H9 (cell line): ENCODE measurements at regions not wholly inside any gene's neighbourhood (a gene's known extent, or its start where the extent isn't known, plus 50 kb on each side); places are given as distances from the start of the nearest gene placed in this dataset.

Experiments
- DNase-seq: peaks from one replicate; pipeline ENCODE4 v3.0.0-alpha.2; 2017
- H2AFZ ChIP-seq: one replicate; pipeline ENCODE4 v1.6.1; 2013; ENCODE audit warnings: mild to moderate bottlenecking, low read length, control low read depth, moderate library complexity
- H2AK5ac ChIP-seq: 2 replicates; pipeline ENCODE4 v1.6.1; 2013; ENCODE audit warnings: low read length, control low read depth, mixed read lengths; ENCODE audit not compliant: insufficient read length
- H2BK120ac ChIP-seq: one replicate; pipeline ENCODE4 v1.6.1; 2013; ENCODE audit warnings: low read depth, mild to moderate bottlenecking, low read length, control low read depth, inconsistent platforms; ENCODE audit not compliant: poor library complexity, severe bottlenecking
- H2BK12ac ChIP-seq: 2 replicates; pipeline ENCODE4 v1.6.1; 2013; ENCODE audit warnings: low read length, control low read depth, mixed read lengths, low read depth; ENCODE audit not compliant: insufficient read length
- H2BK15ac ChIP-seq: 2 replicates; pipeline ENCODE4 v1.6.1; 2013; ENCODE audit warnings: low read depth, low read length, control low read depth
- H2BK20ac ChIP-seq: one replicate; pipeline ENCODE4 v1.6.1; 2013; ENCODE audit warnings: low read depth, mild to moderate bottlenecking, low read length, control low read depth, inconsistent platforms; ENCODE audit not compliant: poor library complexity, severe bottlenecking
- H2BK5ac ChIP-seq: 2 replicates; pipeline ENCODE4 v1.6.1; 2013; ENCODE audit warnings: low read length, control low read depth, mixed read lengths; ENCODE audit not compliant: insufficient read length
- H3K14ac ChIP-seq: 2 replicates; pipeline ENCODE4 v1.6.1; 2013; ENCODE audit warnings: low read length, control low read depth; ENCODE audit not compliant: insufficient read depth
- H3K18ac ChIP-seq: 2 replicates; pipeline ENCODE4 v1.6.1; 2013; ENCODE audit warnings: low read depth, mild to moderate bottlenecking, mixed read lengths, low read length, control low read depth; ENCODE audit not compliant: insufficient read length
- H3K23ac ChIP-seq: 2 replicates; pipeline ENCODE4 v1.6.1; 2013; ENCODE audit warnings: low read length, control low read depth, mixed read lengths, low read depth; ENCODE audit not compliant: insufficient read length
- H3K23me2 ChIP-seq: 2 replicates; pipeline ENCODE4 v1.6.1; 2013; ENCODE audit warnings: low read depth, mild to moderate bottlenecking, mixed read lengths, low read length, control low read depth; ENCODE audit not compliant: insufficient read length, poor library complexity, severe bottlenecking
- H3K27ac ChIP-seq: 2 replicates; pipeline ENCODE4 v1.5.1; 2013; ENCODE audit warnings: low read length, control low read depth, mixed read lengths, low read depth; ENCODE audit not compliant: insufficient read length
- H3K27me3 ChIP-seq: 2 replicates; pipeline ENCODE4 v1.6.1; 2013; ENCODE audit warnings: low read length, control low read depth, inconsistent platforms; ENCODE audit not compliant: insufficient read depth
- H3K4ac ChIP-seq: 2 replicates; pipeline ENCODE4 v1.6.1; 2013; ENCODE audit warnings: low read depth, mild to moderate bottlenecking, control low read depth, inconsistent platforms, low read length, moderate library complexity
- H3K4me1 ChIP-seq: 2 replicates; pipeline ENCODE4 v1.6.1; 2013; ENCODE audit warnings: low read length, control low read depth, inconsistent platforms; ENCODE audit not compliant: insufficient read depth
- H3K4me2 ChIP-seq: 2 replicates; pipeline ENCODE4 v1.6.1; 2013; ENCODE audit warnings: low read length, control low read depth, mixed read lengths; ENCODE audit not compliant: insufficient read length, insufficient read depth
- H3K56ac ChIP-seq: 2 replicates; pipeline ENCODE4 v1.6.1; 2013; ENCODE audit warnings: low read depth, mild to moderate bottlenecking, mixed read lengths, low read length, control low read depth; ENCODE audit not compliant: insufficient read length
- H3K79me1 ChIP-seq: 2 replicates; pipeline ENCODE4 v1.6.1; 2013; ENCODE audit warnings: low read depth, mild to moderate bottlenecking, moderate library complexity, low read length, control low read depth, inconsistent platforms; ENCODE audit not compliant: insufficient read depth, poor library complexity, severe bottlenecking
- H3K79me2 ChIP-seq: 2 replicates; pipeline ENCODE4 v1.6.1; 2013; ENCODE audit warnings: low read length, control low read depth, inconsistent platforms; ENCODE audit not compliant: insufficient read depth
- H3K9ac ChIP-seq: 2 replicates; pipeline ENCODE4 v1.6.1; 2013; ENCODE audit warnings: low read length, control low read depth, mixed read lengths; ENCODE audit not compliant: insufficient read length; ENCODE audit errors: extremely low read depth
- H3K9me3 ChIP-seq: one replicate; pipeline ENCODE4 v1.6.1; 2013; ENCODE audit warnings: low read depth, low read length, inconsistent platforms; ENCODE audit not compliant: control insufficient read depth
- H3T11ph ChIP-seq: one replicate; pipeline ENCODE4 v1.6.1; 2013; ENCODE audit warnings: mild to moderate bottlenecking, low read length, control low read depth, inconsistent platforms
- H4K20me1 ChIP-seq: one replicate; pipeline ENCODE4 v1.6.1; 2013; ENCODE audit not compliant: control insufficient read depth, insufficient read length, insufficient read depth
- H4K5ac ChIP-seq: 2 replicates; pipeline ENCODE4 v1.6.1; 2013; ENCODE audit warnings: low read depth, mild to moderate bottlenecking, mixed read lengths, low read length, control low read depth; ENCODE audit not compliant: insufficient read length
- H4K8ac ChIP-seq: replicated peaks from 2 replicates; pipeline ENCODE4 v1.6.1; 2013; ENCODE audit warnings: low read length, control low read depth, mixed read lengths, low read depth; ENCODE audit not compliant: insufficient read length
- H4K91ac ChIP-seq: 2 replicates; pipeline ENCODE4 v1.6.1; 2013; ENCODE audit warnings: low read depth, mild to moderate bottlenecking, moderate library complexity, mixed read lengths, low read length, control low read depth; ENCODE audit not compliant: insufficient read length
- H3K27ac Mint-ChIP-seq, 3 experiments: 2 replicates in 2 of 3; 3 replicates in 1 of 3; pipeline ENCODE4 v1.8.0; 2020 to 2021; ENCODE audit warnings: mixed read lengths in 3 of 3, mild to moderate bottlenecking in 1 of 3, moderate library complexity in 1 of 3
- H3K27me3 Mint-ChIP-seq: 2 replicates; pipeline ENCODE4 v1.8.0; 2021; ENCODE audit warnings: low read depth, mild to moderate bottlenecking, moderate library complexity, mixed read lengths
- H3K36me3 Mint-ChIP-seq, 3 experiments: 2 replicates in 2 of 3; 3 replicates in 1 of 3; pipeline ENCODE4 v1.8.0; 2020 to 2021; ENCODE audit warnings: low read depth in 3 of 3, mixed read lengths in 3 of 3; ENCODE audit not compliant: insufficient read depth in 1 of 3
- H3K4me1 Mint-ChIP-seq, 2 experiments: 2 replicates each; pipeline ENCODE4 v1.8.0; 2020; ENCODE audit warnings: mixed read lengths in 2 of 2
- H3K4me3 Mint-ChIP-seq, 2 experiments: 2 replicates in 1 of 2; 3 replicates in 1 of 2; pipeline ENCODE4 v1.8.0; 2020 to 2021; ENCODE audit warnings: mild to moderate bottlenecking in 2 of 2, mixed read lengths in 2 of 2, moderate library complexity in 1 of 2
- H3K9me3 Mint-ChIP-seq, 2 experiments: 2 replicates in 1 of 2; 3 replicates in 1 of 2; pipeline ENCODE4 v1.8.0; 2020; ENCODE audit warnings: mild to moderate bottlenecking in 2 of 2, mixed read lengths in 2 of 2, moderate library complexity in 1 of 2
- WGBS: extraction: QIAGEN DNeasy Blood & Tissue Kit; methylation state at CpG from one replicate; pipeline ENCODE4 v1.1.7; 2013; ENCODE audit warnings: missing lambda C conversion rate, low lambda C conversion rate, mixed read lengths; ENCODE audit not compliant: insufficient read length; ENCODE audit errors: extremely low coverage; 5-methylcytosine and 5-hydroxymethylcytosine counted together
- TF ChIP-seq, protein P1 (sequence below): fragments of 200-600 bp; sonication (generic); conservative IDR thresholded peaks from 3 replicates; pipeline ENCODE4 v1.8.0; 2021; ENCODE audit warnings: antibody characterized with exemption, mild to moderate bottlenecking

DNA sequence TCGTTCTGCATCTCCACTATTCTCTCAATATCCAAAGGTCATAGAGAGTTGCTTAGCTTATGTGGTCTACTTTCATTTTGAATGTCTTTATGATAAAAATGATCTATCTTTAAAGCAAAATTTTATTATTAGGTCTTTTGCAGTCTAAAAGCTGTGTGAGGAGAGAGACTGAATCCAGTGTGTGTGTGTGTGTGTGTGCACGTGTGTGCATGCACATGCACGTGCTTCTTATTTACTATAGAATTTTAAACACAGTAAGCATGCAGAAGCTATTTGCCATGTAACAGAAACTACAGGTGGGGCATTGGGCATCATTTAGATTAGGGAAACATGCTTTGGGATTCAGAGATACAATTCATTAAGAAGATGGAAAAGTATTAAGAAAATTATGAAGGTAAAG is 136.0 kb upstream of the SPRY2 start:
- no peak overlapping the region for H2BK20ac ChIP-seq
- no peak overlapping the region for H2AK5ac ChIP-seq
- no peak overlapping the region for H3T11ph ChIP-seq
- H2AFZ ChIP-seq = no peak overlapping the region
- H3K4ac ChIP-seq = no peak overlapping the region
- H3K56ac ChIP-seq = no peak overlapping the region
- Mint-ChIP-seq H3K4me3 (no peak overlapping the region), H3K4me1 (no peaks in the 10 kb centered on the region), H3K27ac (no peak overlapping the region), H3K9me3 (no peaks in the 10 kb centered on the region), H3K27me3 (no peaks in the 10 kb centered on the region), H3K36me3 (no peaks in the 10 kb centered on the region)
- no CpG with 5 or more reads among the region's 3 CpGs for WGBS
- no peaks in the 10 kb centered on the region for H4K20me1 ChIP-seq
- H2BK12ac ChIP-seq = no peak overlapping the region
- no peak overlapping the region for H4K8ac ChIP-seq
- TF ChIP-seq, protein P1, sequence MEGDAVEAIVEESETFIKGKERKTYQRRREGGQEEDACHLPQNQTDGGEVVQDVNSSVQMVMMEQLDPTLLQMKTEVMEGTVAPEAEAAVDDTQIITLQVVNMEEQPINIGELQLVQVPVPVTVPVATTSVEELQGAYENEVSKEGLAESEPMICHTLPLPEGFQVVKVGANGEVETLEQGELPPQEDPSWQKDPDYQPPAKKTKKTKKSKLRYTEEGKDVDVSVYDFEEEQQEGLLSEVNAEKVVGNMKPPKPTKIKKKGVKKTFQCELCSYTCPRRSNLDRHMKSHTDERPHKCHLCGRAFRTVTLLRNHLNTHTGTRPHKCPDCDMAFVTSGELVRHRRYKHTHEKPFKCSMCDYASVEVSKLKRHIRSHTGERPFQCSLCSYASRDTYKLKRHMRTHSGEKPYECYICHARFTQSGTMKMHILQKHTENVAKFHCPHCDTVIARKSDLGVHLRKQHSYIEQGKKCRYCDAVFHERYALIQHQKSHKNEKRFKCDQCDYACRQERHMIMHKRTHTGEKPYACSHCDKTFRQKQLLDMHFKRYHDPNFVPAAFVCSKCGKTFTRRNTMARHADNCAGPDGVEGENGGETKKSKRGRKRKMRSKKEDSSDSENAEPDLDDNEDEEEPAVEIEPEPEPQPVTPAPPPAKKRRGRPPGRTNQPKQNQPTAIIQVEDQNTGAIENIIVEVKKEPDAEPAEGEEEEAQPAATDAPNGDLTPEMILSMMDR = no peak
- H3K4me2 ChIP-seq = no peak overlapping the region
- H3K9me3 ChIP-seq = no peaks in the 10 kb centered on the region
- no peak overlapping the region for H2BK5ac ChIP-seq
- H3K79me2 ChIP-seq = no peaks in the 10 kb centered on the region
- H2BK120ac ChIP-seq = no peak overlapping the region
- H3K27ac ChIP-seq = no peak overlapping the region
- no peak overlapping the region for H3K14ac ChIP-seq
- no peak overlapping the region for H3K23ac ChIP-seq
- H3K18ac ChIP-seq = no peak overlapping the region
- H3K27me3 ChIP-seq = no peaks in the 10 kb centered on the region
- no peak overlapping the region for H4K91ac ChIP-seq
- H3K4me1 ChIP-seq = no peaks in the 10 kb centered on the region
- no peaks in the 10 kb centered on the region for H3K79me1 ChIP-seq
- no peak overlapping the region for H4K5ac ChIP-seq
- no peak overlapping the region for H2BK15ac ChIP-seq
- no peaks in the 10 kb centered on the region for H3K23me2 ChIP-seq
- H3K9ac ChIP-seq = no peak overlapping the region
- no peak for DNase-seq
